Suprapubic skin (tissue), 4 donors: ENCODE measurements at regions not wholly inside any gene's neighbourhood (a gene's known extent, or its start where the extent isn't known, plus 50 kb on each side); places are given as distances from the start of the nearest gene placed in this dataset.
"Not testable (repeated sequence)": the region's sequence is repeated elsewhere in the genome, so short reads cannot be mapped to it uniquely, and the experiment has no call there.

Experiments used
- DNase-seq, 2 donors: peaks; one replicate each; pipeline ENCODE4 v3.0.0-alpha.2; 2019; ENCODE audit warnings: low spot score in 2 of 2
- H3K27ac ChIP-seq: fragments of 200-600 bp; sonication (generic); one replicate; pipeline ENCODE4 v1.5.1; 2019
- H3K27me3 ChIP-seq: fragments of 200-600 bp; sonication (generic); one replicate; pipeline ENCODE4 v1.5.1; 2019
- H3K36me3 ChIP-seq: fragments of 200-600 bp; sonication (generic); one replicate; pipeline ENCODE4 v1.5.1; 2019
- H3K4me1 ChIP-seq: fragments of 200-600 bp; sonication (generic); one replicate; pipeline ENCODE4 v1.5.1; 2019
- H3K4me3 ChIP-seq: fragments of 200-600 bp; sonication (generic); one replicate; pipeline ENCODE4 v1.5.1; 2019; ENCODE audit warnings: mild to moderate bottlenecking
- H3K9me3 ChIP-seq: fragments of 200-600 bp; sonication (generic); one replicate; pipeline ENCODE4 v1.5.1; 2019
- CTCF ChIP-seq, 2 donors: fragments of 200-600 bp in 1 of 2; fragments of 450-650 bp in 1 of 2; sonication (generic) in 1 of 2; IDR thresholded peaks; one replicate each; pipeline ENCODE4 v1.5.1; 2016 to 2019; ENCODE audit warnings: antibody characterized with exemption in 2 of 2, mild to moderate bottlenecking in 1 of 2, moderate library complexity in 1 of 2
- EP300 ChIP-seq: sonication (generic); formaldehyde crosslinking; IDR thresholded peaks from one replicate; pipeline ENCODE4 v1.6.1; 2017; ENCODE audit warnings: antibody characterized with exemption
- POLR2A ChIP-seq, 2 donors: fragments of 450-650 bp; IDR thresholded peaks; one replicate each; pipeline ENCODE4 v1.6.1; 2017; ENCODE audit warnings: antibody characterized with exemption in 2 of 2, mild to moderate bottlenecking in 2 of 2, moderate library complexity in 2 of 2
- POLR2AphosphoS5 ChIP-seq, 3 donors: sonication (generic); formaldehyde crosslinking; IDR thresholded peaks; one replicate each; pipeline ENCODE4 v1.6.1; 2017; ENCODE audit warnings: antibody characterized with exemption in 3 of 3
- WGBS: methylation state at CpG from one replicate; pipeline ENCODE4 v1.1.5; 2018; 5-methylcytosine and 5-hydroxymethylcytosine counted together

GRCh38 chr2:37800176-37800858 is 124.8 kb upstream of the RMDN2 start:
- no peak for TF ChIP-seq CTCF (IDR thresholded peaks at IDR 0.05)
- TF ChIP-seq POLR2AphosphoS5 (IDR thresholded peaks at IDR 0.05): no peak
- TF ChIP-seq EP300: no peak
- no peak for TF ChIP-seq POLR2A (IDR thresholded peaks at IDR 0.05)
- no peaks in the 10 kb centered on the region for H3K9me3 ChIP-seq
- H3K36me3 ChIP-seq: no peaks in the 10 kb centered on the region
- WGBS: 92% methylated on average over 2 of the region's 2 CpGs
- no peaks in the 10 kb centered on the region for H3K4me1 ChIP-seq
- H3K27ac ChIP-seq: no peak overlapping the region
- H3K27me3 ChIP-seq: no peaks in the 10 kb centered on the region
- no peak overlapping the region for H3K4me3 ChIP-seq
- DNase-seq: no peak

GRCh38 chr2:37802211-37802752 is 122.8 kb upstream of the RMDN2 start:
- Histone ChIP-seq H3K4me3 (no peak overlapping the region), H3K9me3 (no peaks in the 10 kb centered on the region), H3K36me3 (no peaks in the 10 kb centered on the region), H3K27me3 (no peaks in the 10 kb centered on the region), H3K4me1 (no peaks in the 10 kb centered on the region), H3K27ac (no peak overlapping the region)
- no peak for DNase-seq
- WGBS: 69% methylated on average over 4 of the region's 4 CpGs
- TF ChIP-seq EP300 (no peak), POLR2A (IDR thresholded peaks at IDR 0.05) (no peak), CTCF (IDR thresholded peaks at IDR 0.05) (no peak), POLR2AphosphoS5 (IDR thresholded peaks at IDR 0.05) (no peak)

GRCh38 chr2:37802899-37803379 is 122.1 kb upstream of the RMDN2 start:
- Histone ChIP-seq H3K4me3 (no peak overlapping the region), H3K9me3 (no peaks in the 10 kb centered on the region), H3K36me3 (no peaks in the 10 kb centered on the region), H3K27me3 (no peaks in the 10 kb centered on the region), H3K27ac (no peak overlapping the region), H3K4me1 (no peaks in the 10 kb centered on the region)
- no peak for DNase-seq
- TF ChIP-seq CTCF (IDR thresholded peaks at IDR 0.05) (no peak), POLR2A (IDR thresholded peaks at IDR 0.05) (no peak), EP300 (no peak), POLR2AphosphoS5 (IDR thresholded peaks at IDR 0.05) (no peak)

GRCh38 chr2:37806004-37806403 is 119.1 kb upstream of the RMDN2 start:
- WGBS: 76% methylated on average over 2 of the region's 2 CpGs
- not testable (repeated sequence) for H3K9me3 ChIP-seq, H3K27ac ChIP-seq, H3K4me1 ChIP-seq, H3K4me3 ChIP-seq, H3K36me3 ChIP-seq, H3K27me3 ChIP-seq, DNase-seq

- H3K4me3 ChIP-seq: no peak overlapping the region
- H3K9me3 ChIP-seq: no peaks in the 10 kb centered on the region
- 61% methylated on average over 1 of the region's 1 CpG for WGBS
- H3K27me3 ChIP-seq: no peaks in the 10 kb centered on the region
- TF ChIP-seq POLR2AphosphoS5 (IDR thresholded peaks at IDR 0.05) (no peak), EP300 (no peak), CTCF (IDR thresholded peaks at IDR 0.05) (peak in 1 of 2 donors; percentile 3), POLR2A (IDR thresholded peaks at IDR 0.05) (no peak)
- H3K27ac ChIP-seq: no peak overlapping the region
- H3K4me1 ChIP-seq: peaks cover 5% of the 10 kb centered on the region
- H3K36me3 ChIP-seq: no peaks in the 10 kb centered on the region
- DNase-seq: no peak
These were observed 115.6 kb upstream of the RMDN2 start for GRCh38 chr2:37809525-37809924.
